ENCODE measurements at regions not wholly inside any gene's neighbourhood (a gene's known extent, or its start where the extent isn't known, plus 50 kb on each side); places are given as distances from the start of the nearest gene placed in this dataset.

GRCh38 chr4:77286906-77287305 is 129.9 kb downstream of the CCNG2 start:
- TF ChIP-seq EP300 (IDR thresholded peaks at IDR 0.05; ENCODE audit: borderline replicate concordance) (no peak), YY1 (IDR thresholded peaks at IDR 0.05; ENCODE audit: low read depth) (no peak), CREB1 (IDR thresholded peaks at IDR 0.05; ENCODE audit: low read depth) (no peak), TAF1 (IDR thresholded peaks at IDR 0.05; ENCODE audit: low read depth) (no peak), RAD21 (IDR thresholded peaks at IDR 0.05; ENCODE audit: low read depth) (no peak), EGR1 (IDR thresholded peaks at IDR 0.05) (no peak), CEBPB (IDR thresholded peaks at IDR 0.05) (no peak), TEAD4 (IDR thresholded peaks at IDR 0.05) (no peak), USF1 (IDR thresholded peaks at IDR 0.05) (no peak), REST (IDR thresholded peaks at IDR 0.05; ENCODE audit: low read depth) (no peak), MAX (IDR thresholded peaks at IDR 0.05) (no peak), FOXM1 (IDR thresholded peaks at IDR 0.05; ENCODE audit: borderline replicate concordance, low read depth) (no peak), NFIC (IDR thresholded peaks at IDR 0.05) (no peak), TCF12 (IDR thresholded peaks at IDR 0.05; ENCODE audit: low read depth) (no peak)
